Mucosa of descending colon (tissue), 3 donors: ENCODE measurements at regions not wholly inside any gene's neighbourhood (a gene's known extent, or its start where the extent isn't known, plus 50 kb on each side); places are given as distances from the start of the nearest gene placed in this dataset.

Experiments
- ATAC-seq: fragments of 200-7000 bp; cut with Tn5 transposase; one replicate; pipeline ENCODE4 v1.9.1; 2020; ENCODE audit warnings: mild to moderate bottlenecking, moderate library complexity
- DNase-seq, 3 donors: peaks; one replicate each; pipeline ENCODE4 v3.0.0-alpha.2; 2020
- H3K36me3 ChIP-seq: fragments of 200-600 bp; one replicate; pipeline ENCODE4 v1.8.0; 2021; ENCODE audit warnings: low read depth, mild to moderate bottlenecking
- H3K4me1 ChIP-seq: fragments of 200-600 bp; one replicate; pipeline ENCODE4 v1.8.0; 2021; ENCODE audit warnings: low read depth, mild to moderate bottlenecking
- H3K4me3 ChIP-seq: fragments of 200-600 bp; one replicate; pipeline ENCODE4 v1.8.0; 2021; ENCODE audit warnings: mild to moderate bottlenecking
- H3K9me3 ChIP-seq: fragments of 200-600 bp; one replicate; pipeline ENCODE4 v1.8.0; 2021; ENCODE audit warnings: mild to moderate bottlenecking
- intact Hi-C, 2 donors: fragments of 100-400 bp; cut with DNase I in 1 of 2; cut with micrococcal nuclease in 1 of 2; formaldehyde crosslinking; loops; one replicate each; pipeline versions ENCODE4 v1.11.0 to v1.11.1; 2022; cut with DNase I, micrococcal nuclease
- TF ChIP-seq, protein P1 (sequence below): fragments of 200-600 bp; IDR thresholded peaks from one replicate; pipeline ENCODE4 v1.8.0; 2022; ENCODE audit warnings: antibody characterized with exemption, mild to moderate bottlenecking
- donor health status: DM: no; HTN: no; CAD: no; lungs with moderate emphysema.
- donor health status: DM: no; HTN: no; CAD: no.
- donor health status: DM: no; HTN: yes; CAD: no.

DNA sequence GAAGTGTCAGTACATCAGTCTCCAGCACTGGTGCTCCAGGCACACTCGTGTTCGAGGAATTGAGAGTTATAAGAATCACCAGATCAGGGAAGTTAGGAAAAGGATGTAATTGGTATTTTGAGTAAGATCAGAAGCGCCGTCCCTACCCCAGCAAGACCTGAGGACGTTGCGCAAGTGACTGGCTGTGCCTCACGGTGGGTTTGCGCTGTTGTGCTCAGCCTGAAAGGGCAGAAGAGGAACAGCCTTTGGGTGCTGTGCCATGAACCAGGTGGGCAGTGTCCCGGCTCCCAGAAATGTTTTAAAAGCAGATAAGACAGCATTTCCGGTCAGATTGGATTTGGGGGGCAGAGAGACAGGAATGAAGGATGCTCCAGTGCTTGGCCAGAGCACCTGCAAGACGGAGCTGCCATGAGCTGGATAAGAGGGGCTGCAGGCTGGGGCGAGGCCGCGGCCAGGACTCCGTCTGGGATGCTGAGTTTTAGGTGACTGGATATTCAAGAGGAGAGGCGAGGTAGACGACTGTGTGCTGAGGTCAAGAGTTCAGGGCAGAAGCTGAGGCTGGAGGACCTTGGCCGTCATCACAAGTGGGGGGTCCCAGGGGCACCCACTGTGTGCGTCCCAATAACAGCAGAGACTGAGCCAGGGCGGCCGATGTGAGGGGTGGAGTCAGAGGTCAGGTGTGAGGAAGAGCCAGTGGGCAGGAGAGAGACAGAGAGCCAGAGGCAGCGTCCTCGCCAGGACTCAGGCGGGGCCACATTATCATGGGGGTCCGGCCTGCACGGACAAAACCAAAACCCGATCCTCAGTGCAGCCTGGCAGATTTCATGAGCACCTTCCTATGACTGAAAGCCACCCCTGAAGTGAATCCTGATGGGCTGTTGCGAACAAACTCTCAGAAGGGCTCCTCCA is 77.7 kb upstream of the ALKAL2 start:
- Histone ChIP-seq H3K9me3 (no peaks in the 10 kb centered on the region), H3K4me1 (no peaks in the 10 kb centered on the region), H3K4me3 (no peak overlapping the region), H3K36me3 (no peaks in the 10 kb centered on the region)
- TF ChIP-seq, protein P1, sequence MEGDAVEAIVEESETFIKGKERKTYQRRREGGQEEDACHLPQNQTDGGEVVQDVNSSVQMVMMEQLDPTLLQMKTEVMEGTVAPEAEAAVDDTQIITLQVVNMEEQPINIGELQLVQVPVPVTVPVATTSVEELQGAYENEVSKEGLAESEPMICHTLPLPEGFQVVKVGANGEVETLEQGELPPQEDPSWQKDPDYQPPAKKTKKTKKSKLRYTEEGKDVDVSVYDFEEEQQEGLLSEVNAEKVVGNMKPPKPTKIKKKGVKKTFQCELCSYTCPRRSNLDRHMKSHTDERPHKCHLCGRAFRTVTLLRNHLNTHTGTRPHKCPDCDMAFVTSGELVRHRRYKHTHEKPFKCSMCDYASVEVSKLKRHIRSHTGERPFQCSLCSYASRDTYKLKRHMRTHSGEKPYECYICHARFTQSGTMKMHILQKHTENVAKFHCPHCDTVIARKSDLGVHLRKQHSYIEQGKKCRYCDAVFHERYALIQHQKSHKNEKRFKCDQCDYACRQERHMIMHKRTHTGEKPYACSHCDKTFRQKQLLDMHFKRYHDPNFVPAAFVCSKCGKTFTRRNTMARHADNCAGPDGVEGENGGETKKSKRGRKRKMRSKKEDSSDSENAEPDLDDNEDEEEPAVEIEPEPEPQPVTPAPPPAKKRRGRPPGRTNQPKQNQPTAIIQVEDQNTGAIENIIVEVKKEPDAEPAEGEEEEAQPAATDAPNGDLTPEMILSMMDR, result no peak
- DNase-seq (no peak), ATAC-seq (no peak)
- intact Hi-C loops, result no loop called here

DNA sequence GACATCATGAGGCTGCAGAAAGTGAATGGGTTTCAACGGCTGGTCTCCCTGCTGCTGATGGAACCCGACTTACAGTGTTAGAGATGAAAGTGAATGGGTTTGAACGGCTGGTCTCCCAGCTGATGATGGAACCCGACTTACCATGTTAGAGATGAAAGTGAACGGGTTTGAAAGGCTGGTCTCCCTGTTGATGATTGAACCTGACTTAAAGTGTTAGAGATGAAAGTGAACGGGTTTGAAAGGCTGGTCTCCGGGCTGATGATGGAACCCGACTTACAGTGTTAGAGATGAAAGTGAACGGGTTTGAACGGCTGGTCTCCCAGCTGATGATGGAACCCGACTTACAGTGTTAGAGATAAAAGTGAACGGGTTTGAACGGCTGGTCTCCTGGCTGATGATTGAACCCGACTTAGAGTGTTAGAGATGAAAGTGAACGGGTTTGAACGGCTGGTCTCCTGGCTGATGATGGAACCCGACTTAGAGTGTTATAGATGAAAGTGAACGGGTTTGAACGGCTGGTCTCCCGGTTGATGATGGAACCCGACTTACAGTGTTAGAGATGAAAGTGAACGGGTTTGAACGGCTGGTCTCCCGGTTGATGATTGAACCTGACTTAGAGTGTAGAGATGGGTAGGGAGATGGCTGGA is 76.1 kb upstream of the ALKAL2 start:
- intact Hi-C loops, result no loop called here
- ATAC-seq, result no peak
- TF ChIP-seq, protein P1, result no peak

DNA sequence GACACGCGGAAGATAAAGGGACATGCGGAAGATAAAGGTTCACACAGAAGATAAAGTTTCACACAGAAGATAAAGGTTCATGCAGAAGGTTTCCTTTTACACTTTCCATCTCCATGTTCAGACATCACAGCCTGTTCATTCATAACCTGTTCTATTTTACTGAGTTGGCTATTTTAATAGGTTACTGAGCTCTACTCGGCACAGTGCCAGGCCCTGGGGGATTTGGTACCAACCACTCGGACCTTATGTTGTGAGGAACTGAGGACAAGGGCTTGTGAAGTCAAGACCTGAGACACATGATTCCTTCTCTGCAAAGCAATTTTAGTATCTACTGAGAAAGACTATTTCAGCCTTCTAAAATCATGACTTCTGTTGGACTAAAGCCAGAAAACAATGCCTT is 75.0 kb upstream of the ALKAL2 start:
- intact Hi-C loops, result no loop called here
- Histone ChIP-seq H3K4me3 (no peak overlapping the region), H3K36me3 (no peaks in the 10 kb centered on the region), H3K9me3 (no peaks in the 10 kb centered on the region), H3K4me1 (no peaks in the 10 kb centered on the region)
- TF ChIP-seq, protein P1, result no peak
- no peak for ATAC-seq
- no peak for DNase-seq

More for the DNA sequence above, 76.1 kb upstream of the ALKAL2 start:
- DNase-seq, result no peak
- no peaks in the 10 kb centered on the region for H3K9me3 ChIP-seq
- no peaks in the 10 kb centered on the region for H3K4me1 ChIP-seq
- H3K36me3 ChIP-seq, result no peaks in the 10 kb centered on the region
- H3K4me3 ChIP-seq, result no peak overlapping the region

DNA sequence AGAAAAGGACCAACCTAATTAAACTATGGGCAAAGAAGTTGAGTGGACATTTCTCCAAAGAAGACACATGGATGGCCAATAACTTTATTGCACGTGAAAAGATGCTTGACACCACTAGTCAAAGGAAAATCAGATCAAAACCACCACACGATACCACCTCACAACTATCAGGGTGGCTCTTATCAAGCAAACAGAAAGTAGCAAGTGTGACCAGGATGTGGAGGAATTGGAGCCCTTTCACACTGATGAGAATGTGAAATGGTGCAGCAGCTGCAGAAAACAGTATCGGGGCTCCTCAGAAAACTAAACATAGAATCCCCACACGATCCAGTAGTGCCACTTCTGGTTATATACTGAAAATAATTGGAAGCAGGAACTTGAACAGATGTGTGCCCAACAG is 72.2 kb upstream of the ALKAL2 start:
- H3K9me3 ChIP-seq, result no peaks in the 10 kb centered on the region
- intact Hi-C loops, result no loop called here
- no peak overlapping the region for H3K4me3 ChIP-seq
- no peaks in the 10 kb centered on the region for H3K36me3 ChIP-seq
- ATAC-seq, result no peak
- TF ChIP-seq, protein P1, result no peak
- H3K4me1 ChIP-seq, result no peaks in the 10 kb centered on the region
- DNase-seq, result no peak

DNA sequence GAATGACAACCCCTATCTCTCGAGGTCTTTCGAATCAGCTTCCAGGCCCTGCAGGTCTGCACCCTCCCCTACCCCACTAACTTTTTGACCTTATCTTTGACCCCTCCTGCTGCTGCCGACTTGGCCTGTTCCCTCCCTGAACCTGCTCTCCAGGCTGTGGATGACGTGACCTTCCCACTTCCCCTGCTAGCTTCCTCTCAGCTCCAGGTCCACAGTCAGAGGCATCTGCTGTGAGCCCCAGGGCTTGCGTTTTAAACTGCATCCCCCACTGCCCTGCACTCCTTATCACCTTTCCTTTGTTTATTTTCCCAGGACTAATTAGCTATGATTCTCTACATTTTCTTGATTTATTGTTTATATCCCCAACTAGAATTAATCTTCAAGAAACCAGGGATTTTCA is 71.2 kb upstream of the ALKAL2 start:
- ATAC-seq (no peak), DNase-seq (no peak)
- intact Hi-C loops, result no loop called here
- H3K9me3 ChIP-seq, result no peaks in the 10 kb centered on the region
- TF ChIP-seq, protein P1, result no peak
- no peaks in the 10 kb centered on the region for H3K36me3 ChIP-seq
- H3K4me1 ChIP-seq, result no peaks in the 10 kb centered on the region
- no peak overlapping the region for H3K4me3 ChIP-seq
